SK-N-SH treated with all-trans-retinoic acid at 6 μM for 48 hours (cell line): ENCODE measurements at regions not wholly inside any gene's neighbourhood (a gene's known extent, or its start where the extent isn't known, plus 50 kb on each side); places are given as distances from the start of the nearest gene placed in this dataset.

Source experiments
- ATAC-seq: fragments of 200-7000 bp; cut with Tn5 transposase; 3 replicates; pipeline ENCODE4 v1.9.1; 2020; ENCODE audit warnings: mild to moderate bottlenecking, moderate library complexity
- ARNTL ChIP-seq: fragments of 450-650 bp; formaldehyde crosslinking; IDR thresholded peaks from 2 replicates; pipeline ENCODE4 v1.5.0; 2020; ENCODE audit warnings: low read depth, mild to moderate bottlenecking, moderate library complexity, borderline replicate concordance
- BACH2 ChIP-seq: fragments of 250-450 bp; sonication (Bioruptor Pico); IDR thresholded peaks from 2 replicates; pipeline ENCODE4 v1.9.0; 2021; ENCODE audit warnings: mild to moderate bottlenecking, borderline replicate concordance
- CREB5 ChIP-seq: fragments of 250-450 bp; sonication (Bioruptor Pico); IDR thresholded peaks from 2 replicates; pipeline ENCODE4 v1.5.1; 2020; ENCODE audit warnings: low read depth, mild to moderate bottlenecking, moderate library complexity
- CSDC2 ChIP-seq: fragments of 250-450 bp; sonication (Bioruptor Pico); IDR thresholded peaks from 2 replicates; pipeline ENCODE4 v1.5.0; 2020; ENCODE audit warnings: mild to moderate bottlenecking, moderate library complexity
- CSRNP3 ChIP-seq: fragments of 250-450 bp; sonication (Bioruptor Pico); IDR thresholded peaks from 2 replicates; pipeline ENCODE4 v1.5.1; 2021; ENCODE audit warnings: mild to moderate bottlenecking, moderate library complexity
- ESRRG ChIP-seq: fragments of 250-450 bp; sonication (Bioruptor Pico); IDR thresholded peaks from 2 replicates; pipeline ENCODE4 v1.6.1; 2021; ENCODE audit warnings: mild to moderate bottlenecking
- GLIS3 ChIP-seq: fragments of 250-450 bp; sonication (Bioruptor Pico); IDR thresholded peaks from 2 replicates; pipeline ENCODE4 v1.5.0; 2020; ENCODE audit warnings: mild to moderate bottlenecking, moderate library complexity
- ISL1 ChIP-seq: fragments of 250-450 bp; sonication (Bioruptor Pico); IDR thresholded peaks from 2 replicates; pipeline ENCODE4 v2.1.2; 2022; ENCODE audit warnings: mild to moderate bottlenecking, moderate library complexity
- OSR1 ChIP-seq: fragments of 250-450 bp; sonication (Bioruptor Pico); IDR thresholded peaks from 2 replicates; pipeline ENCODE4 v1.8.0; 2022; ENCODE audit warnings: moderate library complexity, mild to moderate bottlenecking, inconsistent platforms
- PATZ1 ChIP-seq: fragments of 250-450 bp; sonication (Bioruptor Pico); IDR thresholded peaks from 2 replicates; pipeline ENCODE4 v1.8.0; 2020; ENCODE audit warnings: mild to moderate bottlenecking, moderate library complexity, borderline replicate concordance
- POU6F1 ChIP-seq: fragments of 250-450 bp; sonication (Bioruptor Pico); IDR thresholded peaks from 2 replicates; pipeline ENCODE4 v1.8.0; 2021; ENCODE audit warnings: low read depth, mild to moderate bottlenecking, moderate library complexity, borderline replicate concordance
- PPARA ChIP-seq: fragments of 250-450 bp; sonication (Bioruptor Pico); IDR thresholded peaks from 2 replicates; pipeline ENCODE4 v1.5.0; 2020; ENCODE audit warnings: mild to moderate bottlenecking, borderline replicate concordance
- RARB ChIP-seq: fragments of 250-450 bp; sonication (Bioruptor Pico); IDR thresholded peaks from 2 replicates; pipeline ENCODE4 v1.8.0; 2021; ENCODE audit warnings: mild to moderate bottlenecking, moderate library complexity
- TCF4 ChIP-seq: fragments of 250-450 bp; sonication (Bioruptor Pico); IDR thresholded peaks from 2 replicates; pipeline ENCODE4 v1.8.0; 2021; ENCODE audit warnings: mild to moderate bottlenecking, moderate library complexity, borderline replicate concordance
- TOX ChIP-seq: fragments of 250-450 bp; sonication (Bioruptor Pico); IDR thresholded peaks from 2 replicates; pipeline ENCODE4 v1.8.0; 2021; ENCODE audit warnings: mild to moderate bottlenecking, moderate library complexity, borderline replicate concordance
- TSHZ2 ChIP-seq: fragments of 250-450 bp; sonication (Bioruptor Pico); IDR thresholded peaks from 2 replicates; pipeline ENCODE4 v1.5.0; 2020; ENCODE audit warnings: mild to moderate bottlenecking, moderate library complexity
- ZC3H10 ChIP-seq: fragments of 250-450 bp; sonication (Bioruptor Pico); IDR thresholded peaks from 2 replicates; pipeline ENCODE4 v1.5.1; 2021; ENCODE audit warnings: mild to moderate bottlenecking, moderate library complexity
- ZFP3 ChIP-seq: fragments of 250-450 bp; sonication (Bioruptor Pico); IDR thresholded peaks from 2 replicates; pipeline ENCODE4 v1.5.0; 2020; ENCODE audit warnings: mild to moderate bottlenecking, moderate library complexity
- ZFP30 ChIP-seq: fragments of 450-650 bp; formaldehyde crosslinking; IDR thresholded peaks from 2 replicates; pipeline ENCODE4 v1.5.0; 2022; ENCODE audit warnings: mild to moderate bottlenecking, moderate library complexity
- ZNF565 ChIP-seq: fragments of 450-650 bp; formaldehyde crosslinking; conservative IDR thresholded peaks from 2 replicates; pipeline ENCODE4 v1.5.0; 2020; ENCODE audit warnings: low read depth, mild to moderate bottlenecking, moderate library complexity
- ZNF70 ChIP-seq: fragments of 450-650 bp; formaldehyde crosslinking; IDR thresholded peaks from 2 replicates; pipeline ENCODE4 v1.5.0; 2020; ENCODE audit warnings: mild to moderate bottlenecking, moderate library complexity
- ZNF8 ChIP-seq: fragments of 450-650 bp; formaldehyde crosslinking; IDR thresholded peaks from 2 replicates; pipeline ENCODE4 v1.5.0; 2020; ENCODE audit warnings: mild to moderate bottlenecking, moderate library complexity

- no peak for TF ChIP-seq BACH2 (CRISPR knock-in tag)
- TF ChIP-seq ZNF70 (CRISPR knock-in tag) = no peak
- no peak for TF ChIP-seq TCF4 (CRISPR knock-in tag)
- TF ChIP-seq PATZ1 = no peak
- no peak for TF ChIP-seq ZC3H10 (CRISPR knock-in tag)
- TF ChIP-seq GLIS3 (CRISPR knock-in tag) = no peak
- no peak for TF ChIP-seq CSRNP3 (CRISPR knock-in tag)
- TF ChIP-seq ZFP30 (CRISPR knock-in tag) = no peak
- TF ChIP-seq ZNF565 = no peak
- ATAC-seq = no peak
Measured at GRCh38 chr3:168808596-168808995, 712.9 kb upstream of the GOLIM4 start.

- TF ChIP-seq ZNF565 (no peak), GLIS3 (CRISPR knock-in tag) (no peak), ZC3H10 (CRISPR knock-in tag) (no peak), ZNF70 (CRISPR knock-in tag) (no peak), CSDC2 (CRISPR knock-in tag) (no peak), TOX (CRISPR knock-in tag) (no peak), POU6F1 (CRISPR knock-in tag) (no peak), RARB (CRISPR knock-in tag) (no peak), ARNTL (CRISPR knock-in tag) (no peak), TCF4 (CRISPR knock-in tag) (no peak), ISL1 (no peak), ZFP30 (CRISPR knock-in tag) (no peak), ESRRG (CRISPR knock-in tag) (no peak), OSR1 (CRISPR knock-in tag) (no peak), PATZ1 (no peak), BACH2 (CRISPR knock-in tag) (no peak)
- no peak for ATAC-seq
Measured at GRCh38 chr3:168807448-168807847, 711.7 kb upstream of the GOLIM4 start.

- no peak for ATAC-seq
- no peak for TF ChIP-seq BACH2 (CRISPR knock-in tag)
- TF ChIP-seq PPARA (CRISPR knock-in tag) = no peak
- no peak for TF ChIP-seq ISL1
- TF ChIP-seq ZFP3 = no peak
- no peak for TF ChIP-seq ZC3H10 (CRISPR knock-in tag)
- no peak for TF ChIP-seq POU6F1 (CRISPR knock-in tag)
- no peak for TF ChIP-seq ZNF70 (CRISPR knock-in tag)
- no peak for TF ChIP-seq ZNF565
- TF ChIP-seq ESRRG (CRISPR knock-in tag) = no peak
- TF ChIP-seq TSHZ2 (CRISPR knock-in tag) = no peak
- TF ChIP-seq ZFP30 (CRISPR knock-in tag) = no peak
- TF ChIP-seq ZNF8 = no peak
- no peak for TF ChIP-seq TOX (CRISPR knock-in tag)
- TF ChIP-seq CSDC2 (CRISPR knock-in tag) = no peak
- no peak for TF ChIP-seq CREB5 (CRISPR knock-in tag)
- no peak for TF ChIP-seq GLIS3 (CRISPR knock-in tag)
- no peak for TF ChIP-seq TCF4 (CRISPR knock-in tag)
Measured at GRCh38 chr3:168806871-168807270, 711.1 kb upstream of the GOLIM4 start.
